NCI-H345 treated with DMSO at 0.1 percent for 48 hours (cell line): ENCODE measurements at regions not wholly inside any gene's neighbourhood (a gene's known extent, or its start where the extent isn't known, plus 50 kb on each side); places are given as distances from the start of the nearest gene placed in this dataset.

Source experiments
- DNase-seq: peaks from one replicate; lab custom pipeline; 2025; ENCODE audit not compliant: unreplicated experiment; lab: John Stamatoyannopoulos, UW

DNA sequence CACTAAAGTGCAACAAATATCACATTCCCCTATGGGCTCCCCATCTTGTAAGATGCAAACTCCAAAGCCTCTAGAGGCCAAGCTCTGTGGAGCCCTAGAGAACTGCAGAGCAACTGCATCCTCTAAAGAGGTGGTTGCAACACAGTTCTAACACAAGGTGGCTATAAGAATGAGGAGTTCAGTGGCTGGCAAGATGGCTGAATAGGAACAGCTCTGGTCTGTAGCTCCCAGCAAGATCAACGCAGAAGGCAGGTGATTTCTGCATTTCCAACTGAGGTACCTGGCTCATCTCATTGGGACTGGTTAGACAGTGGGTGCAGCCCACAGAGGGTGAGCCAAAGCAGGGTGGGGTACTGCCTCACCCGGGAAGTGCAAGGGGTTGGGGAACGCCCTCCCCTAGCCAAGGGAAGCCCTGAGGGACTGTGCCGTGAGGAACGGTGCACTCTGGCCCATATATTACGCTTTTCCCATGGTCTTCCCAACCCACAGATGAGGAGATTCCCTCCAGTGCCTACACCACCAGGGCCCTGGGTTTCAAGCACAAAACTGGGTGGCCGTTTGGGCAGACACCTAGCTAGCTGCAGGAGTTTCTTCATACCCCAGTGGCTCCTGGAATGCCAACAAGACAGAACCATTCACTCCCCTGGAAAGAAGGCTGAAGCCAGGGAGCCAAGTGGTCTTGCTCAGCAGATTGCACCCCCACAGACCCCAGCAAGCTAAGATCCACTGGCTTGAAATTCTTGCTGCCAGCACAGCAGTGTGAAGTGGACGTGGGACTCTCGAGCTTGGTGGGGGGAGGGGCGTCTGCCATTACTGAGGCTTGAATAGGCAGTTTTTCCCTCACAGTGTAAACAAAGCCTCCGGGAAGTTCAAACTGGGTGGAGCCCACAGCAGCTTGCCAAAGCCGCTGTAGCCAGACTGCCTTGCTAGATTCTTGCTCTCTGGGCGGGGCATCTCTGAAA lies 188.6 kb upstream of the EGLN3 start:
- DNase-seq: peak; percentile 65

DNA sequence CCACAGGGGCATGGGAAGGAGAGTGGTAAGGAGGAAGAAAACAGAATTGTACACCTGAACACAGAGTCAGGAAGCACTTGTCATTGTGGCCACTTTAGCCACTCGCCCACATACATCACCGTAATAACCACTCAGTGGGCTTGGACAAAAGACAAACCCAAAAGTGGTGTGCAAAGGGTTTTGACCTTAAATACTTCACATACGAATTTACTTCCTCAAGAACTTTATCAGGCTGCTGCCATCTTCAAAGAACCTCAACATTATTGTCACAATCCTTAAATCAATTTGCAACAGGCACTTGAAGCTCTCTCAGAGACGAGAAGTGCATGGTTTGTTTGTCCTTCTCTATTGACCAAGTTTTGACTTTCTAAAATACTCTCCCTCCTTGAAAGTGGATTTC lies 187.3 kb upstream of the EGLN3 start:
- no peak for DNase-seq

DNA sequence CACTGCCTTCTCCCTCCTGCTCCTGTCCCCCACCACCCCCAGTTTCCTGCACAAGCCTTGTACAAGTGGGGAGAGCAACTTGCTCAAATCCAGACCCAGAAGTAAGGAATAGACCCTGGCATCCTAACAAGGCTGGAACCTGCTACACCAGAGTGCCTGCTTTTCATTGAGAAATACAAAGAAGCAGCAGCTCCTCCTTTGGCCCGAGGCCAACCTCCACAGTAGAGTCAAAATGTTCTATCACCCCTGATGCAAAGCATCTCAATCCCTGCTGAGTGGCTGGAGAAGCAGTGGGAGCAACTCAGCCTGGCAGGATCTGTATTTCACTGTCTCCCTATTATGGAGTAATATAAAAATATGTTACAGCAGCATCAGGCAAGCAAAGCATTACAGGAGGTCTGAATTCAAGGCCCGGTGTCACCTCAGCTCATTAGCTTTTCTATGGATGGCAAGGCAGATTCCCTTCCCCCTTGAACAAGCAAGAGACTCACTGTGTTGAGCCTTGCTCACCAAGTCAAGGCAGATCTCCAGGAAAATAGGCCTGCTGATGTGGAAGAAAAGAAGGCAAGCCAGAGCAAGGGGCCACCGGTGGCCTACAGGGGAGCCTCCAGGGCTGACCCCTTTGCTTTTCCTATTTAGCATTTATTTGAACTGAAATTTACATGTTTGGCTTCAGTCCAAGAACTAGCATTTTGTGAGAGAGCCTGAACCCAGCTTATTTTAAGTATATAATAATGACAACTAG lies 186.3 kb upstream of the EGLN3 start:
- DNase-seq: peak; percentile 77

DNA sequence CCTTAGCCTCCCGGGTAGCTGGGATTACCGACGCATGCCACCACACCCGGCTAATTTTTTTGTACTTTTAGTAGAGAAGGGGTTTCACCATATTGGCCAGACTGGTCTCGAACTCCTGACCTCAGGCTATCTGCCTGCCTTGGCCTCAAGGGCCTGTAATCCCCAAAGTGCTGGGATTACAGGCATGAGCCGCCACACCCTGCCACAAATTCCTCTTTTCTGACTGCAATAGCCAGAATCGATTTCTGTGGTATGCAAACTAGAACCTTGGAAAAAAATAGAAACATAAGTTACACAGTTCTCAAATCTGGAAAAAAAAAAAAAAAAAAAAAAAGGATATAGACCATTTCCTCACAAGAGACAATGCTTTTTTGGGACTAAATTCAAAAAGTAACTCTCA lies 184.6 kb upstream of the EGLN3 start:
- no peak for DNase-seq

- no peak for DNase-seq
Observed at GRCh38 chr14:34134484-34134883, 183.6 kb upstream of the EGLN3 start.

DNA sequence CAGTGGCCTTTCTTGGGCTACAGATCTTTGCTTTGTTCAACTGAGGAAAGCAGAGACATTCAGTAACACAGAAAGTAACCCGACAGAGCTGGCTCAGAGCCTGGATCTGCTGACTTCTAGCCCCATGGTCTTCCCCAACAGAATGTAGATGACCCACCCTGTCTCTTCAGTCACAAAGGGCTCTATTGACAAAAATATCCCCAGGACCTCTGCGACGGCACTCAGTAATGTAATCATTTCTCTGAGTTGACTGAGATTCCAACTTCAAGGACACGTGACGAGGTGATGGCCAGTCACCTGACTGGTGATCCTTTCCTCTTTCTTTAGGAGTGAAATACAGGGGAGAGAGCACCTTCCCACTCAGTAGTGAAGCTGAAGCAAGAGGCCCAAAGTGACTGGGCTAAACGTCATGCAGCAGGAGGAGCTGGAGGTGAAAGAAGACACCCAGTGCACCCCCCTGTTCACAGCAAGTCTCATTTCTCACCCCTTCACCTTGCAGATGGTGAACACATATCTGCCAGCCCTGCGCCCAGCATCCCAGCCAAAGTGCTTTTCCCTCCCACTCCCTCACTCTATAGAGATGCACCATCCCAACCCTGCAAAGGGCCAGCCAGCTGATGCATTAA lies 179.2 kb upstream of the EGLN3 start:
- DNase-seq: no peak

- no peak for DNase-seq
Observed at GRCh38 chr14:34128665-34129064, 177.8 kb upstream of the EGLN3 start.

- no peak for DNase-seq
Observed at GRCh38 chr14:34126586-34126985, 175.7 kb upstream of the EGLN3 start.

DNA sequence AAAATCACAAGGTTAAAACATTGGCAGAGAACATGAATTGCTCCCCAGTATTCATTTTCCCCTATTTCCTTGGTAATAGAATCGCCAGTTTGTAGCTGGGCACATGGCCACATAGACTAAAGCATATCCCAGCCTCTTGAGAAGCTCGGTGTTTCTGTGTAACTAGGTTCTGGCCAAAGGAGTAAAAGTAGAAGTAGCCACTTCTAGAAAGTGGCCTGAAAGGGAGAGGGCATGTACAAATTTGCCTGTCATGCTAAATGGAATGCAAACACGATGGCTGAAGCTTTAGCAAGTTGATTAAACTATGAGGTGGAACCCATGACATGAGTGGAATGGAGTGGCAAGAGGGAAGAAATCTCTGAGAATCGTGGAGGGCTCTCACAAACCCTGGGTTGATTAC lies 173.7 kb upstream of the EGLN3 start:
- no peak for DNase-seq

DNA sequence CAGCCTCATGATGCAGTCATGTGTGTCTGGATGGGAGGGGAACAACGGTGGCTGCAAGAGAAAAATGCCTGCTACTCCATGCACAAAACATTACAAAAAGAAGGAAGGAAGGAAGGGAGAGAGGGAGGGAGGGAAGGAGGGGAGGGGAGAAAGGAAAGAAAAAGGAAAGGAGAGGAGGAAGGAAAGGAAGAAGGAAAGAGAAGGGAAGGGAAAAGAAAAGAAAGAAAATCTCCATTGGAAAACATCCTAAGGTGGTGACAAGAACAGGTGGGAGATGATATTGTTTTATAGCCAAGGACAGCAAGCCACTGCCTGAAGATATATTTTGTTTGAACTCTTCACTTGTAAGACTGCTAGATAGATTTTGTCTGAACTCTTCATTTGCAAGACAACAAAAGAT lies 171.8 kb upstream of the EGLN3 start:
- DNase-seq: no peak

- no peak for DNase-seq
Observed at GRCh38 chr14:34122081-34122480, 171.2 kb upstream of the EGLN3 start.

GRCh38 chr14:34120185-34120977 lies 169.5 kb upstream of the EGLN3 start:
- DNase-seq: no peak

DNA sequence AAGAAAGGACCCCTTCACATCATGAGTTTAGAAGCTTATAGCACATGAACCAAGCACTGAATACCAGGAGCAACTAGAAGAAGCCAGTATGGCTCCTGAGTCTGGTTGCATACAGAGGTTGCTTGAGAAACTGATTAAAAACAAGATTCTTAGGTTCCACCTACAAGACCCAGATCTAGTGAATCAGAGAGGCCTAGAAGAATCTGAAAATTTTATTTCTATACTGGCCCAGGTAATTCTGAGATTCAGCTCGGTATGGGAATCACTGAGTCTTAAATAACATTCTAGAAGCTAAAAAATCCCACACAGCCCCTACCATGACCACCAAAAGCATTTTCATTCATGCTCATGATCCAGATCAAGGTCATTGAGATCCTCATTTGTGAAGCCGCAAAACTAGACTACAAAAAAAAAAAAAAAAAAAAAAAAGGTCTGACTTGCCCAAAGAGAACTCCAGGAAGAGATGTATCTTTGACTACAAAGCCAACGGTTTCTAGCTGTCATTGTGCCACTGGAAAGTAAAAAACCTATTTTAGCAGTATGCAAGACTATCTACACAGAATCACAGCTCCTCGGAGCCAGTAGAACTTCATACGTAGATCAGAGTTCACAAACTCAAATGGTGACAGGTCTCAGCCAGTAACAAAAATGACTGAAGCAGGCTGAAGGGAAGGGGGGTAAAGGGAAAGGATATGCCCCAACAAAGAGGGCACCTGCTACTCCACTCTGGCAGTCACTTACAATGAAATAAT lies 168.4 kb upstream of the EGLN3 start:
- DNase-seq: no peak

- no peak for DNase-seq
Observed at GRCh38 chr14:34113991-34114390, 163.1 kb upstream of the EGLN3 start.

DNA sequence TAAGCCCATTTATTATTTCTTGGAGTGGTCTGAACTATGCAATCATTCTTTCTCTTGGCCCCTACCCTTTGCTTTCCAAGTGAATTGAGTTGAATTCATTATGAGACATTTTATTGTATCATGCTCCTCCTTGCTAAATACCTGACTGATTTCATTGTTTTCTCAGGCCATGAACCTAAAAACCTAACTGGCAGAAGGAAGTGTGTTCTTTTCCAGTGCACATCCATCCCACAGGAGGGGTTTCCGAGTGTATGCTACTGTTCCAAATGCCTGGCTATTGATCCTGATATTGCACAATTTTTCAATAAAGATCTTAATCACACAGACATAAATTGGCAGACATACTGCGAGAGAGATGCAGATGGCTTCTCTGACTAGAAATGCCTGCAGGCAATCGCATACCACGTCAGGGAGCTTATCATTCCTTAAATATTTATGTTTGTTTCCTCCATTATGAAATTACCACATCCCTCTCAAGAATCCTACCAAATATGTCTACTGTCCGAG lies 162.2 kb upstream of the EGLN3 start:
- DNase-seq: no peak

- DNase-seq: no peak
Observed at GRCh38 chr14:34111953-34112352, 161.1 kb upstream of the EGLN3 start.

DNA sequence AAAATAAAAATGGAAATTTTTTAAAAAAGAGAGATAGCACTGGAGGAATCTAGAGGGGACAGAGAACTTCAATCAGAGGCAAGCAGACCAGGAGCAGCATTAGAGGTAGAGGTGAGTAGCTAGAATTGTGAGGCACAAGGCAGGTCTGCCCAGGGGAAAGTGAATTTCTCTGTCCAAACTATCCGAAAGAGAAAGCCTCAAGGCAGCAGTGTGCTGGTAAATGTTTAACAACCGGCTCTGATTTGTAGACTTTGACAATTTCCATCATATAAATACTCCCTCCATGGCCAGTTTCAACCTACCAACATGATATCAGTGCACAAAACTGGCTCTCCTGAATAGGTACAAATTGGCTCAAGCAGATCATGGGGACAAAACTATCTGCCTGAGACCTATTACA lies 160.6 kb upstream of the EGLN3 start:
- DNase-seq: no peak

DNA sequence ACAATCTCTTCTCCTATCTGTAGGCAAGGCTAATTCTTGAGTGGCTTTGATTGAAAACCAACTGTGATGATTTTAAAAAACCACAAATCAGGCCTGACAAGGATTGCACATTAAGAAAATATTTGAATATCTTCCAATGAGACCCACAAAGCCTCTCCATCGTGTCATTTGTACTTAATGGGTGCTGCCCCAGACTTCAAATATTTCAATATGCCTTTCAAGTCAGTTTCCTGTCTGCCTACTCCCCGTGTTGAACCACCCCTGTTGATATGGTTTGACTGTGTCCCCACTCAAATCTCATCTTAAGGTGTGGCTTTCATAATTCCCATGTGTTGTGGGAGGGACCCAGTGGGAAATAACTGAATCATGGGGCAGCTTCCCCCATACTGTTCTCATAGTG lies 159.7 kb upstream of the EGLN3 start:
- no peak for DNase-seq

DNA sequence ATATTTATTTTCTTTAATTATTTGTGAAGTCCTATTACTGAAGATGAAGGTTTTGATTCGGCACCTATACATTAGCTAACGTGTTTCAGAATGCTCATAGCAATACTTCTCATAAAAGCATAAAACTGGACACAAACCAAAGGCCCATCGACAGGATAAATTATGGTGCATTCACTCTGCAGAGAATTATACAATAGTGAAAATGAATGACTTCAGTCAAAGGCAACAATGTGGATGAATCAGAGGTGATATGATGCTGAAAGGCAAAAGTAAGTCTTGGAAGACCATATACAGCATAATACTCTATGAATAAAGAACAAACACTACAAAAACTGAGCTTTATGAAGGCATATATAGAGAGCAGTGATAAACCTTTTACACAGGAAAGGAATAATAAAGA lies 156.6 kb upstream of the EGLN3 start:
- DNase-seq: no peak

GRCh38 chr14:34106310-34106709 lies 155.4 kb upstream of the EGLN3 start:
- DNase-seq: no peak
